ENCODE measurements at regions not wholly inside any gene's neighbourhood (a gene's known extent, or its start where the extent isn't known, plus 50 kb on each side); places are given as distances from the start of the nearest gene placed in this dataset.

DNA sequence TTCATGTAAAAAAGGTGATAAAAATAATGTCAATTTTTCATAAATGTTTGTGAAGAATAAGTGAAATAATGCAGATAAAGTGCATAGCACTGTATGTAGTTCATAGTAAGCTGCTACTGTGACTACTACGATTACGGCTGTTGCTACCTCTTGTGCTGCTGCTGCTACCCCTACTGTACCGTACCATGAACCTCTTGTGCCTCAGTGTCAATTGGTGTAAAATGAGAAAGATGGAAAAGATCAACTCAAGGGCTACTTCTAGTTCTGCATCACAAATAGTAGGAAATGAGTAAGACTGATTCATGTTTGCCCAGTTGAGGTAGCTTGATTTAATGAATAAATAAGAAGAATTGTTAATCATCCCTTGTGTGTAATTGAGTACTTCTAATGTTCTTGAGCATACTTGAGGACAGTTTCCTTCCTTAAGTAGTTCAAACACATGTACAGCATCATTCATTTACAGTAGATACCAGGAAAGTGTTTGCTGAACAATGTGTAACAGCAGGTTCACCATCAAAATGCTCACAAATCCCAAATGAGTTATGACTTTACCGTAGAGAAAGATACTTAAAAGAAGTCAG is 200.0 kb upstream of the ATP10B start:
- TF ChIP-seq POLR2A (IDR thresholded peaks at IDR 0.05; ENCODE audit: low read depth, low read length): no peak
- no peak for TF ChIP-seq TAF1 (IDR thresholded peaks at IDR 0.05; ENCODE audit: low read depth, low read length)
- TF ChIP-seq POLR2AphosphoS5 (IDR thresholded peaks at IDR 0.05; ENCODE audit: low read depth, low read length): no peak

Measured in GM12891 (cell line).